ENCODE measurements at regions not wholly inside any gene's neighbourhood (a gene's known extent, or its start where the extent isn't known, plus 50 kb on each side); places are given as distances from the start of the nearest gene placed in this dataset.
"Not testable (repeated sequence)": the region's sequence is repeated elsewhere in the genome, so short reads cannot be mapped to it uniquely, and the experiment has no call there.

- not testable (repeated sequence) for DNase-seq
Observed at GRCh38 chr22:21150863-21151262, 105.1 kb downstream of the LRRC74B start.

GRCh38 chr22:21187841-21188240, 142.1 kb downstream of the LRRC74B start:
- not testable (repeated sequence) for DNase-seq

DNA sequence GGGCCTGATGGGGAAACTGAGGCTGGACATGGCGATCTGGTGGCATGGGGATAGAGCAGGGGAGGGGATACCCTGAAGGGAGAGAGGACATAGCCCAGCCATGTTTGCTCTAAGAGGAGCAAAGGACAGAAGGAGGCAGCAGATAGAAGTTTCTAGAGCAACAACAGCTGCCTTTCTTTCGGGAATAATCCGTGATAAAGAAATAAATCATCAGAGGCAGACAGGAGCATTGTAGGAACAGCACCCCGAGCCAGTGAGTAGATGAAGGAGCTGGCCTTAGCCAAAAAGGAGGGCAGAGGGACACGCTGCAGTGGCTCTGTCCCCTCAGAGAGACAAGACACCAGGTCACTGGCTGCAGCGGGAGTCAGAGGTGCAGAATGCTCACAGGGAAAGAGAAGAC, 166.3 kb downstream of the LRRC74B start:
- not testable (repeated sequence) for DNase-seq

- not testable (repeated sequence) for DNase-seq
Observed at GRCh38 chr22:21215973-21216731, 167.4 kb upstream of the RIMBP3B start.

- not testable (repeated sequence) for DNase-seq
Observed at GRCh38 chr22:21224900-21225299, 158.7 kb upstream of the RIMBP3B start.

DNA sequence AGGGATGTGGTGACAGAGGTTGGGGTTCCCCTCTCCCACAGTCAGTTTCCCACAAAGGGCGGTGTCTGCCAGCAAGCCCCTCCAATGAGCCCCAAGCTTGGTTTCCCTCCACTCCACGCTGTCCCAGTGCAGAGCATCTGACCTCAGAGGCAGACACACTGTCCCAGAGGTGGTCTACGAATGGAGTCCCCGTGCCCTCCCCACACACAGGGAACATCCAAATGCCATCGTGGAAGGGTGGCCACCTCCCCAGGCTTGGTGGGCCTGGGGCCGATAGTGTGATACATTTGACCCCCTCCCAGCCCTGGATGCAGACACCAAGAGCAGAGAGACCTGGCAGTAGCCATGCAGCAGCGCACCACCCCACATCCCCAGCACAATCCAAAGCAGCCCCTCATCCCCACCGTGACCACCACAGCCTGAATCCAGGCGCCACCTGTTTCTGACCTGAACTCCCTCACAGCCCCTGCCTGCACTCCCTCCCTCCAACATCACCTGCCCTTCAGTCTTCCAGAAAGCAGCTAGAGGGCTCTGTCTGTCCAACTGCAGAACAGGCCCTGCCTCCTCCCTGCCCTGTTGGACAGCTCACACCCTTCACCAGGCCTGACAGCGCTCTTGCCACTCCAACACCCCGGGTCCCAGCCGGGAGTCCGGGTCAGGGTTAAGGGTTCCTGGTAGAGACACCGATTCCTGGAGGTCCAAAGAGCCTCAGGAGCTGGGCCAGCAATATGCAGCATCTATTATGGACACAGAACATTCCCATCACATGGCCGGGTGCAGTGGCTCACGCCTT, 156.5 kb upstream of the RIMBP3B start:
- not testable (repeated sequence) for DNase-seq

DNA sequence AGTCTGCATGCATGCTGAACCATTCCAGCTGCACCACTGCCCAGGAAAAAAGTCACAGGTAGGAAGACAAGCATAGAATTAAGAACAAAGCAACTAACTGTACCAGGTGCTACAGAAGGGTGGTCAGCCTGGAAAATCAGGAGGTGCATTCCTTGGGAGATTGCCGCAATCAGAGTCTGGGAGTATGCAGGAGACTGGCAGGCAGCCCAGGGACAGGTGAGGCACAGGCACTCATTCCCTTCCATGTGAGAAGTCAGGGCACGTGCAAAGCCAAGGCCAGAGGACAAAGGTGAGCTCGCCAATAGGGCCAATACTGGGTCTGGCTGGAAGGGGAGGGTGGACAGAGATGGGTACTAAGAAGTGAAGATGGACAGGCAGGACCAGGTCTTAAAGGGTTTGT, 132.1 kb upstream of the RIMBP3B start:
- not testable (repeated sequence) for DNase-seq

DNA sequence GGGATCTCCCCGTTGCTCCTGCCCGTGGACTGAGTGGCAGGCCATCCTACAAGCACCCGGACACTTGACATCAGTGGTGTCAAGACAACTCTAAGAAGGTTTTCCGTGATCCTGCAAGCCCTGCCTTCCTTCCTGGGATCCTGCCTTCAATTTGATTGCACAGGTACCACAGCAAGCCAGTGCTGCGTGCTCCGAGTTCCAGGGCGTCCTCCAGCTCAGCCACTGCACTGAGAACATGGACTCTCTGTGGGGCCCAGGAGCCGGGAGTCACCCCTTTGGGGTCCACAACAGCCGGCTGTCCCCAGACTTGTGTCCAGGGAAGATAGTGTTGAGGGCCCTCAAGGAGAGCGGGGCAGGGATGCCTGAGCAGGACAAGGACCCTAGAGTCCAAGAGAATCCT, 100.9 kb upstream of the RIMBP3B start:
- DNase-seq = peak; percentile 34

DNA sequence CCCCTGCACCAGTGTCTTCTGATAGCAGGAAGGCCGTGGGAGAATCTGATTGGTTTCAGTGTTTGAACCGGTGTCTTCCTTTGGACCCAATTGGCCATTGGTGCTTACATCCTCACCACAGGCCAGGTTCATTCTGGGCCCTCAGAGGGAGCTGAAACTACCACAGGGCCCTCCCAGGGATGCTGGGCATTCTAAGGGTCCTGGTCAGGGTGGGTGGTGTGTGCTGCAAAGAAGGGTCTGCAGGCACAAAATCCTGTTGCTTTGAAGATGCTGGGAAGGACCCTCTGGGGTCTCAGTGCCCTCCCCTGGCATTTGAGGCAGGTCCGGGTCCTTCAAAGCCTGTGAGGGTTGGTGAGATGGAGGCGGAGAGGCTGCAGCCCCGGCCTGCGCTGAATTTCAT, 89.8 kb upstream of the RIMBP3B start:
- not testable (repeated sequence) for DNase-seq

DNA sequence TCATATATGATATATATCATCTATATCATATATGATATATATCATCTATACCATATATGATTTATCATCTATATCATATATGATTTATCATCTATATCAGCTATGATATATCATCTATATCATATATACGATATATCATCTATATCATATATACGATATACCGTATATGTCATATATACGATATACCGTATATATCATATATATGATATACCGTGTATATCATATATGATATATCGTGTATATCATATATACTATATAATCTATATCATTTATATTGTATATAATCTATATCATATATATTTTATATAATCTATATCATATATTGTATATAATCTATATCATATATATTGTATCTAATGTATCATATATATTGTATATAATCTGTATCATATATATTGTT, 55.9 kb upstream of the RIMBP3B start:
- DNase-seq = not testable (repeated sequence)

All from activated CD8-positive, alpha-beta memory T cell treated with anti-CD3 and anti-CD28 coated beads, Interleukin-2, amount 50 U/mL, for 48 hours (primary cell).